SK-N-SH (cell line): ENCODE measurements at regions not wholly inside any gene's neighbourhood (a gene's known extent, or its start where the extent isn't known, plus 50 kb on each side); places are given as distances from the start of the nearest gene placed in this dataset.
A peak's percentile ranks its signal among the peaks of the same experiment; 100 is the strongest.

ENCODE experiments used
- CTCF ChIA-PET: fragments of 300-600, 350-600 bp; formaldehyde crosslinking; extraction: SDS; loops from one replicate; lab custom pipeline; 2021; lab: Yijun Ruan, JAX
- POLR2A ChIA-PET: fragments of 350-600 bp; sonication (Branson Sonifier 250); formaldehyde crosslinking; extraction: SDS; loops from one replicate; lab custom pipeline; 2020; ENCODE audit warnings: antibody characterized with exemption, inconsistent platforms; lab: Yijun Ruan, JAX
- DNase-seq: peaks from one replicate; pipeline ENCODE4 v3.0.0; 2012
- H2AFZ ChIP-seq: fragments of 200-600 bp; sonication (generic); 2 replicates; pipeline ENCODE4 v1.8.1; 2016; ENCODE audit warnings: antibody characterized with exemption, mild to moderate bottlenecking, low read depth
- H3F3A ChIP-seq: fragments of 200-600 bp; sonication (generic); replicated peaks from 2 replicates; pipeline ENCODE3; 2016; ENCODE audit warnings: antibody characterized with exemption, mild to moderate bottlenecking; ENCODE audit not compliant: insufficient read depth
- H3K27ac ChIP-seq, 2 experiments: fragments of 200-500 bp in 1 of 2; fragments of 200-600 bp in 1 of 2; sonication (Bioruptor generic) in 1 of 2; sonication (generic), shearing (Covaris generic) in 1 of 2; 2 replicates each; pipeline versions ENCODE4 v1.5.1 to v1.6.1; 2014 to 2016; ENCODE audit warnings: low read depth in 2 of 2, inconsistent platforms in 1 of 2, low read length in 1 of 2, mild to moderate bottlenecking in 1 of 2, mixed read lengths in 1 of 2
- H3K27me3 ChIP-seq: fragments of 200-600 bp; sonication (generic), shearing (Covaris generic); 2 replicates; pipeline ENCODE4 v1.6.1; 2016; ENCODE audit warnings: mixed run types; ENCODE audit not compliant: insufficient read depth
- H3K36me3 ChIP-seq, 2 experiments: fragments of 200-500 bp in 1 of 2; fragments of 200-600 bp in 1 of 2; sonication (Bioruptor generic) in 1 of 2; sonication (generic) in 1 of 2; replicated peaks in 1 of 2; 2 replicates each; pipeline versions ENCODE3 to v1.5.1; 2014 to 2016; ENCODE audit warnings: low read length in 1 of 2, mild to moderate bottlenecking in 1 of 2; ENCODE audit not compliant: insufficient read depth in 2 of 2, control insufficient read depth in 1 of 2
- H3K4me1 ChIP-seq, 2 experiments: fragments of 200-500 bp in 1 of 2; fragments of 200-600 bp in 1 of 2; sonication (Bioruptor generic) in 1 of 2; sonication (generic), shearing (Covaris generic) in 1 of 2; 2 replicates each; pipeline versions ENCODE4 v1.5.1 to v1.6.1; 2014 to 2016; ENCODE audit warnings: low read depth in 1 of 2, low read length in 1 of 2, mixed run types in 1 of 2; ENCODE audit not compliant: insufficient read depth in 2 of 2, control insufficient read depth in 1 of 2
- H3K4me2 ChIP-seq: fragments of 200-600 bp; sonication (generic), shearing (Covaris generic); 2 replicates; pipeline ENCODE4 v1.6.1; 2017; ENCODE audit warnings: mixed run types
- H3K4me3 ChIP-seq, 2 experiments: fragments of 200-500 bp in 1 of 2; fragments of 200-600 bp in 1 of 2; sonication (Bioruptor generic) in 1 of 2; sonication (generic), shearing (Covaris generic) in 1 of 2; 2 replicates each; pipeline versions ENCODE4 v1.5.1 to v1.8.1; 2014 to 2016; ENCODE audit warnings: low read depth in 2 of 2, inconsistent platforms in 1 of 2, low read length in 1 of 2, mild to moderate bottlenecking in 1 of 2, mixed read lengths in 1 of 2, moderate library complexity in 1 of 2
- H3K79me2 ChIP-seq: fragments of 200-600 bp; sonication (generic); 2 replicates; pipeline ENCODE4 v1.8.1; 2017; ENCODE audit warnings: mild to moderate bottlenecking; ENCODE audit not compliant: insufficient read depth
- H3K9ac ChIP-seq: fragments of 200-600 bp; sonication (generic); 2 replicates; pipeline ENCODE4 v1.6.1; 2017; ENCODE audit warnings: mixed run types
- H3K9me2 ChIP-seq: fragments of 200-600 bp; sonication (generic); 2 replicates; pipeline ENCODE4 v1.6.1; 2017; ENCODE audit warnings: mixed run types
- H3K9me3 ChIP-seq: fragments of 200-600 bp; sonication (generic); 2 replicates; pipeline ENCODE4 v1.6.1; 2017; ENCODE audit warnings: mixed run types, mild to moderate bottlenecking, moderate library complexity
- H4K20me1 ChIP-seq: fragments of 200-600 bp; sonication (generic); 2 replicates; pipeline ENCODE4 v1.6.1; 2017; ENCODE audit warnings: mild to moderate bottlenecking, mixed run types; ENCODE audit not compliant: insufficient read depth
- FOSL2 ChIP-seq: IDR thresholded peaks from 2 replicates; pipeline ENCODE4 v1.4.0; 2012; ENCODE audit warnings: low read depth, mild to moderate bottlenecking, moderate library complexity, borderline replicate concordance
- FOXJ3 ChIP-seq: sonication (generic); formaldehyde crosslinking; IDR thresholded peaks from 2 replicates; pipeline ENCODE4 v1.5.1; 2020; ENCODE audit warnings: mild to moderate bottlenecking, missing genetic modification reagents
- JUND ChIP-seq: IDR thresholded peaks from 2 replicates; pipeline ENCODE4 v1.4.0; 2012
- NFIC ChIP-seq: IDR thresholded peaks from 2 replicates; pipeline ENCODE4 v1.4.0; 2012; ENCODE audit warnings: borderline replicate concordance
- NRF1 ChIP-seq: IDR thresholded peaks from 2 replicates; pipeline ENCODE4 v1.6.1; 2012; ENCODE audit warnings: low read depth, mild to moderate bottlenecking, low read length
- POLR2AphosphoS5 ChIP-seq: IDR thresholded peaks from 2 replicates; pipeline ENCODE4 v1.6.1; 2012; ENCODE audit warnings: low read depth, low read length
- RCOR1 ChIP-seq: fragments of 150-350 bp; IDR thresholded peaks from 2 replicates; pipeline ENCODE4 v1.6.1; 2017; ENCODE audit warnings: antibody characterized with exemption, low read length
- RFX5 ChIP-seq: IDR thresholded peaks from 2 replicates; pipeline ENCODE4 v1.6.1; 2012; ENCODE audit warnings: mild to moderate bottlenecking, improper control_type of control experiment, low read length
- SMC3 ChIP-seq: IDR thresholded peaks from 2 replicates; pipeline ENCODE4 v1.6.1; 2012; ENCODE audit warnings: low read depth, low read length, improper control_type of control experiment
- WGBS: methylation state at CpG from one replicate; pipeline ENCODE4 v1.1.6; 2017; ENCODE audit warnings: low lambda C conversion rate; 5-methylcytosine and 5-hydroxymethylcytosine counted together
- TF ChIP-seq, protein P1 (sequence below): IDR thresholded peaks from 2 replicates; pipeline ENCODE4 v1.6.1; 2012; ENCODE audit warnings: mild to moderate bottlenecking, low read depth, low read length, moderate library complexity
- TF ChIP-seq, protein P2 (sequence below): fragments of 150-350 bp; IDR thresholded peaks from 2 replicates; pipeline ENCODE4 v1.6.1; 2016; ENCODE audit warnings: mild to moderate bottlenecking, low read depth, low read length
- TF ChIP-seq, protein P3 (sequence below): IDR thresholded peaks from 2 replicates; pipeline ENCODE4 v1.4.0; 2012; ENCODE audit warnings: low read depth, borderline replicate concordance
- TF ChIP-seq, protein P4 (sequence below): IDR thresholded peaks from 2 replicates; pipeline ENCODE4; 2012
- TF ChIP-seq, protein P5 (sequence below): fragments of 200-600 bp; sonication (generic); IDR thresholded peaks from 2 replicates; pipeline ENCODE4 v1.6.1; 2017; ENCODE audit warnings: antibody characterized with exemption, mild to moderate bottlenecking, moderate library complexity
- TF ChIP-seq, protein P6 (sequence below): fragments of 150-350 bp; IDR thresholded peaks from 2 replicates; pipeline ENCODE4 v1.6.1; 2017; ENCODE audit warnings: antibody characterized with exemption, low read length, low read depth, borderline replicate concordance

DNA sequence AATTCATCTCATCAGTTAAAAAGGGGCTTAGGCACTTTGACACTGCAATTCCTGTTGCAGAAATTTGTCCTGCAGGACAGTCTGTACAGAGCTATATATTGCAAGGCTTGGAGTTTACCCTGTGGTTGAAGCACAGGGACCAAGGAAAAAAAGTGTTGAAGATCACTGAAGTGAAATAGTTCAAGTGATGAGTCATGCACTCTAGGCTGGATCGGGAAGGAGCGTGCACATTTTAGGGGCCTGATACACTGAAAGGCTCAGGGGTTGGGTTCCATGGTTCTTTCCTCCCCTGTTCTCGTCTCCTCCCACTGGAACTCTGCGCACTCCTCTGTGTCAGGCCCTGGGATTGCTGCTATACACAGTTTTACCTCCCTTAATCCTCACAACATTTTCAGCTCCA, 104.9 kb upstream of the ARMCX2 start:
- DNase-seq, result no peak
- ChIA-PET CTCF (no interaction called here), POLR2A (no interaction called here)
- no peaks in the 10 kb centered on the region for H3F3A ChIP-seq
- no peak overlapping the region for H3K4me3 ChIP-seq
- H3K9ac ChIP-seq, result no peak overlapping the region
- H3K9me3 ChIP-seq, result no peaks in the 10 kb centered on the region
- H3K9me2 ChIP-seq, result no peaks in the 10 kb centered on the region
- H4K20me1 ChIP-seq, result no peaks in the 10 kb centered on the region
- TF ChIP-seq, protein P1, sequence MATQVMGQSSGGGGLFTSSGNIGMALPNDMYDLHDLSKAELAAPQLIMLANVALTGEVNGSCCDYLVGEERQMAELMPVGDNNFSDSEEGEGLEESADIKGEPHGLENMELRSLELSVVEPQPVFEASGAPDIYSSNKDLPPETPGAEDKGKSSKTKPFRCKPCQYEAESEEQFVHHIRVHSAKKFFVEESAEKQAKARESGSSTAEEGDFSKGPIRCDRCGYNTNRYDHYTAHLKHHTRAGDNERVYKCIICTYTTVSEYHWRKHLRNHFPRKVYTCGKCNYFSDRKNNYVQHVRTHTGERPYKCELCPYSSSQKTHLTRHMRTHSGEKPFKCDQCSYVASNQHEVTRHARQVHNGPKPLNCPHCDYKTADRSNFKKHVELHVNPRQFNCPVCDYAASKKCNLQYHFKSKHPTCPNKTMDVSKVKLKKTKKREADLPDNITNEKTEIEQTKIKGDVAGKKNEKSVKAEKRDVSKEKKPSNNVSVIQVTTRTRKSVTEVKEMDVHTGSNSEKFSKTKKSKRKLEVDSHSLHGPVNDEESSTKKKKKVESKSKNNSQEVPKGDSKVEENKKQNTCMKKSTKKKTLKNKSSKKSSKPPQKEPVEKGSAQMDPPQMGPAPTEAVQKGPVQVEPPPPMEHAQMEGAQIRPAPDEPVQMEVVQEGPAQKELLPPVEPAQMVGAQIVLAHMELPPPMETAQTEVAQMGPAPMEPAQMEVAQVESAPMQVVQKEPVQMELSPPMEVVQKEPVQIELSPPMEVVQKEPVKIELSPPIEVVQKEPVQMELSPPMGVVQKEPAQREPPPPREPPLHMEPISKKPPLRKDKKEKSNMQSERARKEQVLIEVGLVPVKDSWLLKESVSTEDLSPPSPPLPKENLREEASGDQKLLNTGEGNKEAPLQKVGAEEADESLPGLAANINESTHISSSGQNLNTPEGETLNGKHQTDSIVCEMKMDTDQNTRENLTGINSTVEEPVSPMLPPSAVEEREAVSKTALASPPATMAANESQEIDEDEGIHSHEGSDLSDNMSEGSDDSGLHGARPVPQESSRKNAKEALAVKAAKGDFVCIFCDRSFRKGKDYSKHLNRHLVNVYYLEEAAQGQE, result no peak
- no peak for TF ChIP-seq POLR2AphosphoS5
- TF ChIP-seq, protein P2, sequence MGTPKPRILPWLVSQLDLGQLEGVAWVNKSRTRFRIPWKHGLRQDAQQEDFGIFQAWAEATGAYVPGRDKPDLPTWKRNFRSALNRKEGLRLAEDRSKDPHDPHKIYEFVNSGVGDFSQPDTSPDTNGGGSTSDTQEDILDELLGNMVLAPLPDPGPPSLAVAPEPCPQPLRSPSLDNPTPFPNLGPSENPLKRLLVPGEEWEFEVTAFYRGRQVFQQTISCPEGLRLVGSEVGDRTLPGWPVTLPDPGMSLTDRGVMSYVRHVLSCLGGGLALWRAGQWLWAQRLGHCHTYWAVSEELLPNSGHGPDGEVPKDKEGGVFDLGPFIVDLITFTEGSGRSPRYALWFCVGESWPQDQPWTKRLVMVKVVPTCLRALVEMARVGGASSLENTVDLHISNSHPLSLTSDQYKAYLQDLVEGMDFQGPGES, result no peak
- no peak for TF ChIP-seq NFIC
- TF ChIP-seq, protein P3, sequence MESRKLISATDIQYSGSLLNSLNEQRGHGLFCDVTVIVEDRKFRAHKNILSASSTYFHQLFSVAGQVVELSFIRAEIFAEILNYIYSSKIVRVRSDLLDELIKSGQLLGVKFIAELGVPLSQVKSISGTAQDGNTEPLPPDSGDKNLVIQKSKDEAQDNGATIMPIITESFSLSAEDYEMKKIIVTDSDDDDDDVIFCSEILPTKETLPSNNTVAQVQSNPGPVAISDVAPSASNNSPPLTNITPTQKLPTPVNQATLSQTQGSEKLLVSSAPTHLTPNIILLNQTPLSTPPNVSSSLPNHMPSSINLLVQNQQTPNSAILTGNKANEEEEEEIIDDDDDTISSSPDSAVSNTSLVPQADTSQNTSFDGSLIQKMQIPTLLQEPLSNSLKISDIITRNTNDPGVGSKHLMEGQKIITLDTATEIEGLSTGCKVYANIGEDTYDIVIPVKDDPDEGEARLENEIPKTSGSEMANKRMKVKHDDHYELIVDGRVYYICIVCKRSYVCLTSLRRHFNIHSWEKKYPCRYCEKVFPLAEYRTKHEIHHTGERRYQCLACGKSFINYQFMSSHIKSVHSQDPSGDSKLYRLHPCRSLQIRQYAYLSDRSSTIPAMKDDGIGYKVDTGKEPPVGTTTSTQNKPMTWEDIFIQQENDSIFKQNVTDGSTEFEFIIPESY, result no peak
- TF ChIP-seq RCOR1, result no peak
- no peak overlapping the region for H3K27ac ChIP-seq
- no peaks in the 10 kb centered on the region for H3K79me2 ChIP-seq
- no peaks in the 10 kb centered on the region for H3K27me3 ChIP-seq
- H3K4me2 ChIP-seq, result no peak overlapping the region
- no peaks in the 10 kb centered on the region for H3K36me3 ChIP-seq
- H3K4me1 ChIP-seq, result no peaks in the 10 kb centered on the region
- WGBS, result 32% methylated on average over 4 of the region's 4 CpGs
- H2AFZ ChIP-seq, result no peak overlapping the region

DNA sequence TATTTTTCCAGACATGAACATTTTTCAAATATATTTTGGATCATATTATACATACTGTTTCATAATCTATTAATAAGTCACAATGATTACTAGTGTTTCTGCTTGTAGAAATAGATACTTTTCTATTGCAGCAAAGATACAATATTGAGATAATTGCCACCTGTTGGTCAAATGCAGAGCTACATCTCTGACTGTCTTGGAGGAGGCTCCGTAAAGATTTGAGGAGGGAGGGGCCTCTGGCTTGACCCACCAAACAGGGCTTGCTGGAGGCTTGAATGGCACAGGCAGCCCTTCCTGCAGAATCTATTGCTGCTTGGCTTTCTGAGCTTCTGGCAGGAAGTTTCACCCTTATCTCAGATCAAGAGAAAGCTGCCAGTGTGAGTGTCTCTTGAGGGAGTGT, 99.3 kb upstream of the ARMCX2 start:
- Histone ChIP-seq H3K4me3 (no peak overlapping the region), H3K4me2 (no peak overlapping the region), H3K79me2 (no peaks in the 10 kb centered on the region), H3F3A (no peaks in the 10 kb centered on the region), H3K27me3 (peaks cover 10% of the 10 kb centered on the region; the same call in 1 of the 2 replicates), H3K9me2 (no peaks in the 10 kb centered on the region), H3K9ac (no peak overlapping the region), H2AFZ (no peak overlapping the region), H3K36me3 (no peaks in the 10 kb centered on the region), H4K20me1 (no peaks in the 10 kb centered on the region), H3K27ac (no peak overlapping the region), H3K4me1 (no peaks in the 10 kb centered on the region), H3K9me3 (no peaks in the 10 kb centered on the region)
- WGBS, result 0% methylated on average over 1 of the region's 1 CpG
- ChIA-PET POLR2A (no interaction called here), CTCF (interaction anchor here (0.5 to 1.5 kb wide), 5 partner anchors 10 to 883 kb away, joined by 3 to 6 read pairs (median 4); no protein-coding TSS in a partner anchor)
- DNase-seq, result peak; percentile 27
- TF ChIP-seq, protein P4, sequence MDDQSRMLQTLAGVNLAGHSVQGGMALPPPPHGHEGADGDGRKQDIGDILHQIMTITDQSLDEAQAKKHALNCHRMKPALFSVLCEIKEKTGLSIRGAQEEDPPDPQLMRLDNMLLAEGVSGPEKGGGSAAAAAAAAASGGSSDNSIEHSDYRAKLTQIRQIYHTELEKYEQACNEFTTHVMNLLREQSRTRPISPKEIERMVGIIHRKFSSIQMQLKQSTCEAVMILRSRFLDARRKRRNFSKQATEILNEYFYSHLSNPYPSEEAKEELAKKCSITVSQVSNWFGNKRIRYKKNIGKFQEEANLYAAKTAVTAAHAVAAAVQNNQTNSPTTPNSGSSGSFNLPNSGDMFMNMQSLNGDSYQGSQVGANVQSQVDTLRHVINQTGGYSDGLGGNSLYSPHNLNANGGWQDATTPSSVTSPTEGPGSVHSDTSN, result no peak; the same call in 1 of the 2 replicates
- TF ChIP-seq, protein P5, sequence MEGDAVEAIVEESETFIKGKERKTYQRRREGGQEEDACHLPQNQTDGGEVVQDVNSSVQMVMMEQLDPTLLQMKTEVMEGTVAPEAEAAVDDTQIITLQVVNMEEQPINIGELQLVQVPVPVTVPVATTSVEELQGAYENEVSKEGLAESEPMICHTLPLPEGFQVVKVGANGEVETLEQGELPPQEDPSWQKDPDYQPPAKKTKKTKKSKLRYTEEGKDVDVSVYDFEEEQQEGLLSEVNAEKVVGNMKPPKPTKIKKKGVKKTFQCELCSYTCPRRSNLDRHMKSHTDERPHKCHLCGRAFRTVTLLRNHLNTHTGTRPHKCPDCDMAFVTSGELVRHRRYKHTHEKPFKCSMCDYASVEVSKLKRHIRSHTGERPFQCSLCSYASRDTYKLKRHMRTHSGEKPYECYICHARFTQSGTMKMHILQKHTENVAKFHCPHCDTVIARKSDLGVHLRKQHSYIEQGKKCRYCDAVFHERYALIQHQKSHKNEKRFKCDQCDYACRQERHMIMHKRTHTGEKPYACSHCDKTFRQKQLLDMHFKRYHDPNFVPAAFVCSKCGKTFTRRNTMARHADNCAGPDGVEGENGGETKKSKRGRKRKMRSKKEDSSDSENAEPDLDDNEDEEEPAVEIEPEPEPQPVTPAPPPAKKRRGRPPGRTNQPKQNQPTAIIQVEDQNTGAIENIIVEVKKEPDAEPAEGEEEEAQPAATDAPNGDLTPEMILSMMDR, result peak; percentile 63
- TF ChIP-seq, protein P2, result no peak
- TF ChIP-seq, protein P6, sequence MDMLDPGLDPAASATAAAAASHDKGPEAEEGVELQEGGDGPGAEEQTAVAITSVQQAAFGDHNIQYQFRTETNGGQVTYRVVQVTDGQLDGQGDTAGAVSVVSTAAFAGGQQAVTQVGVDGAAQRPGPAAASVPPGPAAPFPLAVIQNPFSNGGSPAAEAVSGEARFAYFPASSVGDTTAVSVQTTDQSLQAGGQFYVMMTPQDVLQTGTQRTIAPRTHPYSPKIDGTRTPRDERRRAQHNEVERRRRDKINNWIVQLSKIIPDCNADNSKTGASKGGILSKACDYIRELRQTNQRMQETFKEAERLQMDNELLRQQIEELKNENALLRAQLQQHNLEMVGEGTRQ, result no peak
- TF ChIP-seq RFX5 (no peak), RCOR1 (no peak), NRF1 (no peak), SMC3 (0 out of 2 replicates have a peak, but pooled peaks have one; percentile 10), FOXJ3 (no peak), FOSL2 (no peak), JUND (no peak)
